Stomach (tissue), 8 donors: ENCODE measurements at regions not wholly inside any gene's neighbourhood (a gene's known extent, or its start where the extent isn't known, plus 50 kb on each side); places are given as distances from the start of the nearest gene placed in this dataset.

Source experiments
- DNase-seq, 2 donors: peaks; one replicate each; pipeline versions ENCODE4 v3.0.0 to v3.0.0-alpha.2; 2013 to 2019
- H3K27ac ChIP-seq, 5 donors: fragments of 200-600 bp in 4 of 5; sonication (generic) in 4 of 5; one replicate each; pipeline ENCODE4 v1.5.1; 2013 to 2019; ENCODE audit warnings: mild to moderate bottlenecking in 1 of 5, moderate library complexity in 1 of 5
- H3K27me3 ChIP-seq, 3 donors: fragments of 200-600 bp; sonication (generic); one replicate each; pipeline ENCODE4 v1.5.1; 2017 to 2019; ENCODE audit warnings: mixed run types in 1 of 3
- H3K36me3 ChIP-seq, 4 donors: fragments of 200-600 bp; sonication (generic); 1 replicate in 3 of 4; 2 replicates in 1 of 4; pipeline ENCODE4 v1.5.1; 2016 to 2019
- H3K4me1 ChIP-seq, 4 donors: fragments of 200-600 bp; sonication (generic); one replicate each; pipeline ENCODE4 v1.5.1; 2016 to 2019
- H3K4me3 ChIP-seq, 4 donors: fragments of 200-600 bp; sonication (generic) in 3 of 4; one replicate each; pipeline ENCODE4 v1.5.1; 2016 to 2019; ENCODE audit warnings: mild to moderate bottlenecking in 1 of 4
- H3K9me3 ChIP-seq, 4 donors: fragments of 200-600 bp; sonication (generic); one replicate each; pipeline ENCODE4 v1.5.1; 2016 to 2019
- EP300 ChIP-seq: sonication (generic); formaldehyde crosslinking; IDR thresholded peaks from one replicate; pipeline ENCODE4 v1.6.1; 2017; ENCODE audit warnings: antibody characterized with exemption
- POLR2A ChIP-seq, 4 donors: fragments of 450-650 bp; IDR thresholded peaks; one replicate each; pipeline ENCODE4 v1.6.1; 2016; ENCODE audit warnings: antibody characterized with exemption in 4 of 4, control low read depth in 2 of 4, mild to moderate bottlenecking in 1 of 4, moderate library complexity in 1 of 4
- POLR2AphosphoS5 ChIP-seq, 3 donors: sonication (generic); formaldehyde crosslinking; IDR thresholded peaks; one replicate each; pipeline ENCODE4 v1.6.1; 2016; ENCODE audit warnings: antibody characterized with exemption in 3 of 3
- WGBS, 5 donors: extraction: QIAGEN DNeasy Blood & Tissue Kit in 3 of 5; methylation state at CpG; one replicate each; pipeline versions ENCODE4 v1.1.5 to v1.1.7; 2013 to 2018; 5-methylcytosine and 5-hydroxymethylcytosine counted together
- intact Hi-C: fragments of 100-400 bp; cut with DNase I; formaldehyde crosslinking; loops from one replicate; pipeline ENCODE4 v1.15.1; 2023; ENCODE audit warnings: low total_unique reads
- TF ChIP-seq, protein P1 (sequence below), 7 experiments: fragments of 450-650 bp in 4 of 7; fragments of 200-600 bp in 3 of 7; sonication (generic) in 3 of 7; IDR thresholded peaks; one replicate each; pipeline ENCODE4 v1.5.1; 2016 to 2019; ENCODE audit warnings: antibody characterized with exemption in 7 of 7, control low read depth in 2 of 7, mild to moderate bottlenecking in 1 of 7
- donor health status: healthy with polysubstance abuse.
- donor health status: Bipolar disorder and iron deficiency.
- donor health status: healthy.

DNA sequence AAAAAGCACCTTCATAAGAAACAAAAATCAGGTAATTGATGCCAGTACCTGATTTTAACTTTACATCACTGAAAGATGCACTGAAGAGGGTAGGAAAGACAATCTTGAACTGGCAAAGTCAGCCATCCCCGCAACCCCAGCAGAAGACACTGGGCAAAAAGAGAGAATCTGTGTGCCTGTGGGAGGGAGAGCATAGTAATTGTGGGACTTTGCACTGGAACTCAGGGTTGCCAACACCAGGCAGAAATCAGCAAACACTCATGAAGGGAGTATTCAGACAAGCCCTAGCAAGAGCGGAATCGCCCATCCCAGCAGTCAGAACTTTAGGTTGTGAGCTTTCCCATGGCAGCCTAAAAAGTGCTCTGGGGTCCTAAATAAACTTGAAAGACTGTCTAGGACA lies 344.6 kb upstream of the GJE1 start:
- 82 to 95% (median 90%) methylated on average over 3 of the region's 3 CpGs for WGBS, 5 donors
- Histone ChIP-seq H3K9me3 (peaks cover 0 to 7% (median 0%) of the 10 kb centered on the region in 4 donors), H3K4me3 (no peak overlapping the region), H3K4me1 (no peaks in the 10 kb centered on the region), H3K27ac (no peak overlapping the region), H3K27me3 (no peaks in the 10 kb centered on the region), H3K36me3 (no peaks in the 10 kb centered on the region)
- DNase-seq = no peak
- TF ChIP-seq, protein P1, sequence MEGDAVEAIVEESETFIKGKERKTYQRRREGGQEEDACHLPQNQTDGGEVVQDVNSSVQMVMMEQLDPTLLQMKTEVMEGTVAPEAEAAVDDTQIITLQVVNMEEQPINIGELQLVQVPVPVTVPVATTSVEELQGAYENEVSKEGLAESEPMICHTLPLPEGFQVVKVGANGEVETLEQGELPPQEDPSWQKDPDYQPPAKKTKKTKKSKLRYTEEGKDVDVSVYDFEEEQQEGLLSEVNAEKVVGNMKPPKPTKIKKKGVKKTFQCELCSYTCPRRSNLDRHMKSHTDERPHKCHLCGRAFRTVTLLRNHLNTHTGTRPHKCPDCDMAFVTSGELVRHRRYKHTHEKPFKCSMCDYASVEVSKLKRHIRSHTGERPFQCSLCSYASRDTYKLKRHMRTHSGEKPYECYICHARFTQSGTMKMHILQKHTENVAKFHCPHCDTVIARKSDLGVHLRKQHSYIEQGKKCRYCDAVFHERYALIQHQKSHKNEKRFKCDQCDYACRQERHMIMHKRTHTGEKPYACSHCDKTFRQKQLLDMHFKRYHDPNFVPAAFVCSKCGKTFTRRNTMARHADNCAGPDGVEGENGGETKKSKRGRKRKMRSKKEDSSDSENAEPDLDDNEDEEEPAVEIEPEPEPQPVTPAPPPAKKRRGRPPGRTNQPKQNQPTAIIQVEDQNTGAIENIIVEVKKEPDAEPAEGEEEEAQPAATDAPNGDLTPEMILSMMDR (IDR thresholded peaks at IDR 0.05) = no peak
- TF ChIP-seq POLR2A (IDR thresholded peaks at IDR 0.05) (no peak), POLR2AphosphoS5 (IDR thresholded peaks at IDR 0.05) (no peak), EP300 (no peak)
- intact Hi-C loops = no loop called here

DNA sequence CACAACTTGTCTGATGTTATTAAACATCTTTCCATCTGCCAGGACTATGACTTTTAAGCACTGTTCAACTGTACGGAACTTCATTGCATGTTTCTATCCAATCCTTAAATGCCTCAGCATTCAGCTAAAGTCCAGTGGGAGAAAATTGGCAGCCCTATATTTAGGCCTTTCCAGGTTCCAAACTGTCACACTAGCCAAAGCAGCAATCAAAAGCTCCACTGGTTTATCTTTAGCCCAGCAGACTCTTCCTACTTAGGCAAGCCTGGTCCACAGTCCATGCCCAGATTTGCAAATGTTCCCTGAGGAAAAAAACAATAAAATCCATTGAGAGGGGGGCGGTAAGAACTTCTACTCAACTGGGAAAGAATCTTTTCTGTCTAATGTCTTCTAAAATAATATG lies 349.1 kb upstream of the GJE1 start:
- peak in 1 of 2 donors; percentile 18 for DNase-seq
- Histone ChIP-seq H3K4me1 (no peaks in the 10 kb centered on the region), H3K4me3 (no peak overlapping the region), H3K9me3 (peaks cover 0 to 7% (median 0%) of the 10 kb centered on the region in 4 donors), H3K36me3 (no peaks in the 10 kb centered on the region), H3K27ac (no peak overlapping the region), H3K27me3 (no peaks in the 10 kb centered on the region)
- 68 to 89% (median 81%) methylated on average over 2 of the region's 2 CpGs for WGBS, 5 donors
- TF ChIP-seq, protein P1 (IDR thresholded peaks at IDR 0.05) = no peak
- no peak for TF ChIP-seq POLR2A (IDR thresholded peaks at IDR 0.05)
- TF ChIP-seq EP300 = no peak
- TF ChIP-seq POLR2AphosphoS5 (IDR thresholded peaks at IDR 0.05) = no peak
- intact Hi-C loops = no loop called here

DNA sequence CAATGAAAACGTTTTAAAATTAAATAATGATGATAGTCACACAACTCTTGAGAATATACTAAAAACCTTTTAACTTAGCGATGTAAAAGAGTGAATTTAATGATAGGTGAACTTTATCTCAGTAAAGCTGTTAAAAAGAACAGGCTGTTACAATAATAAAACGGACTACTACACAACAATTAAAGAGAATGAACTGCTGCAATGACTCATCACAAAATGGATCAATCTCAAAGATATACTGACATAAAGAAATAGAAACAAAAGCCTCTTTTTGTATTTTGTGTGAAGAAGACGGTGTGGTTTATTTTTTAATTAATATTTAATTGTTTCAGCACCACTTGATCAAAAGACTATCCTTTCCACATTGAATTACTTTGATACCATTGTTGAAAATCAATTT lies 352.4 kb upstream of the GJE1 start:
- H3K4me1 ChIP-seq = no peaks in the 10 kb centered on the region
- TF ChIP-seq POLR2AphosphoS5 (IDR thresholded peaks at IDR 0.05) (no peak), EP300 (no peak), POLR2A (IDR thresholded peaks at IDR 0.05) (no peak)
- TF ChIP-seq, protein P1 (IDR thresholded peaks at IDR 0.05) = no peak
- H3K36me3 ChIP-seq = no peaks in the 10 kb centered on the region
- DNase-seq = no peak
- no peaks in the 10 kb centered on the region for H3K27me3 ChIP-seq
- H3K9me3 ChIP-seq = peaks cover 0 to 3% (median 0%) of the 10 kb centered on the region in 4 donors
- no peak overlapping the region for H3K4me3 ChIP-seq
- intact Hi-C loops = no loop called here
- WGBS, 5 donors = 61 to 67% (median 63%) methylated on average over 4 of the region's 4 CpGs
- H3K27ac ChIP-seq = no peak overlapping the region

DNA sequence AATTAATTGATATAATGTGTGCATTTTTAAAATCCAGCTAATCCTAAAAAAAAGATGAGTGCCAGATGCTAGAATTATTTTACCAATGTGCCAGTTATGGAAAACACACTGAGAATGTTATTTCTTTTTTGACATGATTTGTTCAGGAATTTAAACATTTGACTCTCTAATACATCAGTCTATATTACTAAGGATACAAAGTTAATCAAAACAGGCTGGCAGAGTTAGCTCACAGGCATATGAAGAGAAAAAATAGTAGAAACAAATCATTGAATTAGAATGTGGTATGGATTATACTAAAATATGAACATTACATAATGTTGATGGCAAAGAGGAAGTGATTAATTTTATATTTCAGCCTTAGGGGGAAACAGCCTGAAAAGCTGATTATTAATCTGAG lies 368.3 kb upstream of the GJE1 start:
- Histone ChIP-seq H3K27me3 (no peaks in the 10 kb centered on the region), H3K27ac (no peak overlapping the region), H3K9me3 (no peaks in the 10 kb centered on the region), H3K36me3 (no peaks in the 10 kb centered on the region), H3K4me3 (no peak overlapping the region), H3K4me1 (no peaks in the 10 kb centered on the region)
- DNase-seq = no peak
- no peak for TF ChIP-seq EP300
- intact Hi-C loops = no loop called here

DNA sequence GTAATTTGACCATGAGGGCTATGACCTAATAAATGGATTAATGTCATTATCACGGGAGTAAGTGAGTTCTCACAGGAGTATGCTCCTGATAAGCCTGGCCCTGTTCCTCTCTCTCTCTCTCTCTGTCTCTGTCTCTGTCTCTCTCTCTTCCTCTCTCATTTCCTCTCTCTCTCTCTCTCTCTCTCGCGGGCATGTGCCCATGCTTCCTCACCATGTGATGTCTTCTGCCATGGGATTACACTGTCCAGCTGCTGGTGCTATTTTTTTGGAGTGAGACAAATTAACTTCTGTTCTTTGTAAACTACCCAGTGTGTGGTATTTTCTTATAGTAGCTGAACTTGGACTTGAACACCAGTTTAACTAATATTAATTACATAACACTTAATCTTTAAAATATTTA lies 374.3 kb upstream of the GJE1 start:
- no peak overlapping the region for H3K4me3 ChIP-seq
- no peaks in the 10 kb centered on the region for H3K9me3 ChIP-seq
- no peaks in the 10 kb centered on the region for H3K36me3 ChIP-seq
- intact Hi-C loops = no loop called here
- H3K27ac ChIP-seq = no peak overlapping the region
- no peaks in the 10 kb centered on the region for H3K27me3 ChIP-seq
- DNase-seq = no peak
- H3K4me1 ChIP-seq = no peaks in the 10 kb centered on the region
- no peak for TF ChIP-seq EP300
- TF ChIP-seq, protein P1 (IDR thresholded peaks at IDR 0.05) = no peak
- no peak for TF ChIP-seq POLR2A (IDR thresholded peaks at IDR 0.05)
- TF ChIP-seq POLR2AphosphoS5 (IDR thresholded peaks at IDR 0.05) = no peak
- 75 to 82% (median 75%) methylated on average over 3 of the region's 3 CpGs for WGBS, 5 donors
